Thyroid gland (tissue), 4 donors: ENCODE measurements at regions not wholly inside any gene's neighbourhood (a gene's known extent, or its start where the extent isn't known, plus 50 kb on each side); places are given as distances from the start of the nearest gene placed in this dataset.
"Not testable (repeated sequence)": the region's sequence is repeated elsewhere in the genome, so short reads cannot be mapped to it uniquely, and the experiment has no call there.

Source experiments
- DNase-seq, 2 donors: peaks; one replicate each; pipeline ENCODE4 v3.0.0-alpha.2; 2019
- H3K27ac ChIP-seq, 3 donors: fragments of 200-600 bp; sonication (generic); 1 replicate in 2 of 3; 2 replicates in 1 of 3; pipeline ENCODE4 v1.5.1; 2016 to 2019; ENCODE audit warnings: mild to moderate bottlenecking in 1 of 3, moderate library complexity in 1 of 3
- H3K27me3 ChIP-seq: fragments of 200-600 bp; sonication (generic); one replicate; pipeline ENCODE4 v1.5.1; 2019
- H3K36me3 ChIP-seq, 2 donors: fragments of 200-600 bp; sonication (generic); one replicate each; pipeline ENCODE4 v1.5.1; 2016 to 2019
- H3K4me1 ChIP-seq, 2 donors: fragments of 200-600 bp; sonication (generic); one replicate each; pipeline ENCODE4 v1.5.1; 2017 to 2019
- H3K4me3 ChIP-seq, 3 donors: fragments of 200-600 bp; sonication (generic); replicated peaks in 1 of 3; 1 replicate in 2 of 3; 2 replicates in 1 of 3; pipeline ENCODE4 v1.5.1; 2016; ENCODE audit warnings: mild to moderate bottlenecking in 1 of 3
- H3K9me3 ChIP-seq: fragments of 200-600 bp; sonication (generic); one replicate; pipeline ENCODE4 v1.5.1; 2017
- WGBS, 2 donors: methylation state at CpG; one replicate each; pipeline ENCODE4 v1.1.5; 2017; 5-methylcytosine and 5-hydroxymethylcytosine counted together
- intact Hi-C: fragments of 100-400 bp; cut with DNase I; formaldehyde crosslinking; loops from one replicate; pipeline ENCODE4 v1.15.1; 2023

GRCh38 chr16:46382791-46383541 lies 238.2 kb downstream of the SHCBP1 start:
- 74 to 81% methylated on average over 32 of the region's 32 CpGs for WGBS, 2 donors
- intact Hi-C loops: not testable (repeated sequence)

DNA sequence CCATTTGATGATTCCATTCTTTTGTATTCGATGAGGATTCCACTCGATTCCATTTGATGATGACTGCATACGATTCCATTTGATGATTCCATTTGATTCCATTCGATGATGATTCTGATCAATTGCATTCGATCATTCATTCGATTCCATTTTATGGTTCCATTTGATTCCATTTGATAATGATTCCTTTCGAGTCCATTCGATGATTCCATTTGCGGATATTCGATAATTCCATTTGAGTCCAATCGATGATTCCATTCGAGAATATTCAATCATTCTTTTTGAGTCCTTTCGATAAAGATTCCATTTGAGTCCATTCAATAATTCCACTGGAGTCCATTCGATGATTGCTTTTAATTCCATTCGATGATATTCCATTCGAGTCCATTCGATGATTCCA lies 239.1 kb downstream of the SHCBP1 start:
- H3K27me3 ChIP-seq, H3K36me3 ChIP-seq, DNase-seq, H3K4me3 ChIP-seq, H3K9me3 ChIP-seq, intact Hi-C loops, H3K27ac ChIP-seq, H3K4me1 ChIP-seq: not testable (repeated sequence)
- 84 to 87% methylated on average over 17 of the region's 17 CpGs for WGBS, 2 donors

More at GRCh38 chr16:46382791-46383541, 238.2 kb downstream of the SHCBP1 start:
- H3K9me3 ChIP-seq, H3K27me3 ChIP-seq, H3K4me1 ChIP-seq, H3K27ac ChIP-seq, DNase-seq, H3K36me3 ChIP-seq, H3K4me3 ChIP-seq: not testable (repeated sequence)

DNA sequence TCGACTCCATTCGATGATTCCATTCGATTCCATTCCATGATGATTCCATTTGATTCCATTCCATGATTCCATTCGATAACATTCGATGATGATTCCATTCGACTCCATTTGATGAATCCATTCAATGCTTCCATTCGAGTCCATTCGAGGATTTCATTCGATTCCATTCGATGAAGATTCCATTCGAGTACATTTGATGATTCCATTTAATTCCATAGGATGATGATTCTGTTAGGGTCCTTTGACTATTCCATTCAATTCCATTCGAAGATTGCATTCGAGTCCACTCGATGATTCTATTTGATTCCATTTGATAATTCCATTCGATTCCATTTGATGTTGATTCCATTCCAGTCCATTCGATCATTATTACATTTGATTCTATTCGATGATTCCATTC lies 239.8 kb downstream of the SHCBP1 start:
- H3K36me3 ChIP-seq, H3K4me1 ChIP-seq, H3K9me3 ChIP-seq, H3K4me3 ChIP-seq, H3K27me3 ChIP-seq, intact Hi-C loops, DNase-seq, H3K27ac ChIP-seq: not testable (repeated sequence)
- WGBS, 2 donors: 79 to 83% methylated on average over 17 of the region's 17 CpGs
